H1 (cell line): ENCODE measurements at regions not wholly inside any gene's neighbourhood (a gene's known extent, or its start where the extent isn't known, plus 50 kb on each side); places are given as distances from the start of the nearest gene placed in this dataset.

Source experiments
- CTCF ChIP-seq, 3 experiments: IDR thresholded peaks; 1 replicate in 2 of 3; 2 replicates in 1 of 3; pipeline versions ENCODE4 v1.5.1 to v1.6.1; 2011; ENCODE audit warnings: low read length in 3 of 3, mild to moderate bottlenecking in 3 of 3, inconsistent platforms in 2 of 3, low read depth in 1 of 3, moderate library complexity in 1 of 3; ENCODE audit not compliant: insufficient read depth in 1 of 3; ENCODE audit errors: control extremely low read depth in 1 of 3
- EP300 ChIP-seq, 2 experiments: IDR thresholded peaks; 1 replicate in 1 of 2; 2 replicates in 1 of 2; pipeline ENCODE4 v1.6.1; 2011 to 2012; ENCODE audit warnings: low read depth in 2 of 2, low read length in 2 of 2, mild to moderate bottlenecking in 2 of 2, borderline replicate concordance in 1 of 2, inconsistent platforms in 1 of 2, moderate library complexity in 1 of 2
- JUND ChIP-seq: IDR thresholded peaks from 2 replicates; pipeline ENCODE4 v1.6.1; 2011; ENCODE audit warnings: mild to moderate bottlenecking, improper control_type of control experiment, low read length
- MAFK ChIP-seq: IDR thresholded peaks from 2 replicates; pipeline ENCODE4 v1.6.1; 2012; ENCODE audit warnings: low read depth, mild to moderate bottlenecking, improper control_type of control experiment, low read length
- PHF8 ChIP-seq: fragments of 200-600 bp; sonication (generic); conservative IDR thresholded peaks from 2 replicates; pipeline ENCODE4 v1.7.1; 2012; ENCODE audit warnings: low read depth, mild to moderate bottlenecking, inconsistent platforms, low read length, moderate library complexity
- POLR2A ChIP-seq, 2 experiments: IDR thresholded peaks; 1 replicate in 1 of 2; 2 replicates in 1 of 2; pipeline ENCODE4 v1.6.1; 2011; ENCODE audit warnings: low read depth in 2 of 2, low read length in 2 of 2, mild to moderate bottlenecking in 2 of 2; ENCODE audit errors: control extremely low read depth in 1 of 2
- POLR2AphosphoS5 ChIP-seq: IDR thresholded peaks from 2 replicates; pipeline ENCODE4 v1.6.1; 2011; ENCODE audit warnings: low read depth, low read length
- TBP ChIP-seq: IDR thresholded peaks from 2 replicates; pipeline ENCODE4 v1.6.1; 2011; ENCODE audit warnings: low read depth, low read length, improper control_type of control experiment
- TCF12 ChIP-seq: IDR thresholded peaks from 2 replicates; pipeline ENCODE4 v1.6.1; 2011; ENCODE audit warnings: low read depth, mild to moderate bottlenecking, low read length

DNA sequence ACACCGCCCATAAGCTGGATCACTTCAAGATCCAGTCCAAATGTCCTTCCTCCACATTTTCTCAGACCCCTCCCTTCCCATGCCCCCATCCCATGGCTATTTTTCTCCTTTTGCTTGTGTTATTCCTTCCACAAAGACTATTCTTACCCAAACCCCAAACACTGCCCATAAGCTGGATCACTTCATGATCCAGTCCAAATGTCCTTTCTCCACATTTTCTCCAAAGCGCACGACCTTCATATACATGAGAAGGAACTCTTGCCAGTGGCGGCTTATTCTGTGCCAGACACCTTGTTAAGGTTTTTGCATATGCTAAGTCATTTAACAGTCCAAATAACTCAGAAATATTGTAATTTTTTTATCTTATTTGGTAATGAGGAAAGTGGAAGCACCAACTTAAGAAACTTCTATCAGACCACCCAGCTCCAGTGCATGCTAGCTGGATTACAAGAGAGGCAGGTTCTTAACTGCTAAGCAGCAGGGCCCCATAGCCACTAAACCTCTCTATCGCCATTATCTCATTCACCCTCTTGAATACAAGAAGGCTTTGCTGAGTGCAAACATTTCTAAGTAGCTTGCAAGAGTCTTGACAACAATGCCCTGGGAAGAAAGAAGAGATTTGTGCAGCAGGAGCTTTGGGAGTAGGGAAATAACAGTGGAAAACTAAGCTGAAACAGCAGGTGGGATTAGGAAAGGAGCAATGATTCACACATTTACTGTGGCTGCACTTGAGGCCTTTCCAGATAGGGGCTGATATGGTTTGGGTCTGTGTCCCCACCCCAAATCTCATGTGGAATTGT lies 428.2 kb upstream of the MAF start:
- TF ChIP-seq CTCF (IDR thresholded peaks at IDR 0.05; ENCODE audit: control extremely low read depth in 1 of 3, insufficient read depth in 1 of 3, low read depth in 1 of 3, low read length in 3 of 3) (no peak), EP300 (IDR thresholded peaks at IDR 0.05; ENCODE audit: borderline replicate concordance in 1 of 2, low read depth in 2 of 2, low read length in 2 of 2) (no peak), POLR2AphosphoS5 (no peak), POLR2A (IDR thresholded peaks at IDR 0.05; ENCODE audit: control extremely low read depth in 1 of 2, low read depth in 2 of 2, low read length in 2 of 2) (no peak), JUND (no peak), MAFK (no peak), TCF12 (no peak), PHF8 (no peak), TBP (no peak)
